HG03095 (cell line): ENCODE measurements at regions not wholly inside any gene's neighbourhood (a gene's known extent, or its start where the extent isn't known, plus 50 kb on each side); places are given as distances from the start of the nearest gene placed in this dataset.
A peak's percentile ranks its signal among the peaks of the same experiment; 100 is the strongest.

Experiments used
- ATAC-seq: cut with Tn5 transposase; IDR thresholded peaks from one replicate; pipeline ENCODE4 v1.9.1; 2021; ENCODE audit warnings: moderate library complexity; ENCODE audit not compliant: unreplicated experiment

- no peak for ATAC-seq
These were observed 233.9 kb upstream of the CAMK1G start for GRCh38 chr1:209349363-209350308.

DNA sequence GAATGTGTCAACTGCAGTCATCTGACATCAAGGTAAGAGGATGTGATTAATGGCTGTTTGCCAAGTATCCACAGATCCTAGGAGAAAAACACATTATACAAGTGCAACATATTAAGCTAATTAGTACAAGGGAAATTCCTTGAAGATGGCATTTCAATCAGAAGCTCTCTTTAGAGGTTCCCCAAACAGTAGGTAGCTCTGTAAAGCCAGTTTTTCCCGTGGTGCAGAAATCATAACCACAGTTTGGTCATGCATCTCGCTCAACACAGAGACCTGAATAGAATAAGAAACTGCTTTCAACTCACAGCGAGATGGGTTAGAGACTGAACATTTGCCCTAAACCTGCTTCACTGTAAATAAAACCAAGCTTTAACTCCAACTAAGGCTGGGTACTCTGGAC lies 230.5 kb upstream of the CAMK1G start:
- no peak for ATAC-seq

GRCh38 chr1:209354111-209354839 lies 229.2 kb upstream of the CAMK1G start:
- ATAC-seq: peak; percentile 75

- no peak for ATAC-seq
These were observed 228.7 kb upstream of the CAMK1G start for GRCh38 chr1:209354840-209355165.

GRCh38 chr1:209355415-209355814 lies 228.1 kb upstream of the CAMK1G start:
- no peak for ATAC-seq

DNA sequence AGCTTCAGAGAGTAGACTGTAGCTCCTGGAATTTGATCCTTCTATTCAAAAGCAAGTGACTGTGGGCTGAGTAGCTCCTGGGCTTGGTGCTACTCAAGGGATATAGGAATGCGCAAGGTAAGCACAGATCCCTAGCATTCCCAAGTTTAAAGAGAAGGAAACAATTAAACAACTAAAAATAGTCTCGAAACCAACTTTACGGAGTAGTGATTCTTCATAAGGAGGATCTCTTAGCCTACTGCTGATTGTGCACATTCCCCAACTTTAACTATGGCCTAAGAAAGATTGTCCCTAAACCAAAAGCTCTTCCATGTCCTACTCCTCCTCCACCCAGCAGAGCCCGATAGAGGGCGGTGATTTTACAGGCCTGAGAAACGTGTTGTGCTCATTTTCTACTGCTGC lies 226.5 kb upstream of the CAMK1G start:
- ATAC-seq: no peak

DNA sequence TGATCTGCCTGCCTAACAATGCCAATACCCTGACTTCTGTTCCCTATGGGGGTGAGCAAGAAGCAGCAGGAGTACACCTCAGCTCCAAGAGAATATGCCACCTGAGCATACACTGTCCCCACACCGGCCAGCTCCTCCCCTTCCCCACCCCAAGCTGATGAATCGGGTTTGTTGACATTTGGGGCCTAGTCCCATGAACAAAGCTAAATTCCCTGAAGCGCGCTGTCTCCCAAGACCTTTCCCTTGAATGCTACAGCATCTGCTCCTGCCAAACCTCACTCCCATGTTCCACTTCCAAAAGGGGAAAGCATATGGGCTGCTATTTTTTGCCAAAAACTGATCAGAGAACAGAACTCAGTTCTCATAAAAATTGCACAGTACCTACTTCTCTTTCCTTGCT lies 220.4 kb upstream of the CAMK1G start:
- ATAC-seq: no peak

- no peak for ATAC-seq
These were observed 218.8 kb upstream of the CAMK1G start for GRCh38 chr1:209364716-209365115.

GRCh38 chr1:209367061-209367772 lies 216.3 kb upstream of the CAMK1G start:
- no peak for ATAC-seq

DNA sequence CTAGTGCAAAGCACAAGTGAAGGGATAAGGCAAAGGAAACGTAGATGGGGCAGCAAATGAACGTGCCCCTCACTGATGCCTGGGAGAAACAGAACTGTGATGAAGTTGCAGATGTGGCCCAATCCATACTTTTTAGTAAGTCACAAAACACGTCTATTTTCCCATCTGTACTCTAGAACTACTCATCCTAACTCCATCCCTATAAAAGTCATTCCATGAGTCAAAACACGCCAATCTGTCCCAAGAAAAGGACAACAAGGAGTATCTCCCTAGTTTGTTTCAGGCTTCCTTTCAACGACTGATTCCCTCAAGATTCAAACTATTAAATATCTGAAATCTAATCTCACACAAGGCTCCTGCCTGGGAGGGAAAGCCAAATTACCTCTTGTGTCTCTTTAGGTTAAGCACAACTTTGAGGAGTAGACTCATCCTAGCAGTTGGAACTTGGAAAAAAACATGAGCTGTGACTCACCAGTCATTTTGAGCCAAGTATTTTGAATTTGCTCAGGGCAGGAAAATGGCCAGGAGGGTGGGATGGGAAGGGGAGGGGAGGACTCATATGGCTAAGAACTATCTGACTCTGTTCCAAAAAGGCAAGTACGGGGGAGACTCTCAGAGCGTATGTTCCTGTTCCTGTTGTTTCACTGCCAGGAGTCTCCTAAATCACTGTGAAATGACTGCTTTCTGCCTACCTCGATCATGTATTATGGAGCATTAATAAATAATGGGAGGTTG lies 214.5 kb upstream of the CAMK1G start:
- no peak for ATAC-seq

- no peak for ATAC-seq
These were observed 213.1 kb upstream of the CAMK1G start for GRCh38 chr1:209370241-209370995.

- no peak for ATAC-seq
These were observed 208.4 kb upstream of the CAMK1G start for GRCh38 chr1:209375097-209375496.

DNA sequence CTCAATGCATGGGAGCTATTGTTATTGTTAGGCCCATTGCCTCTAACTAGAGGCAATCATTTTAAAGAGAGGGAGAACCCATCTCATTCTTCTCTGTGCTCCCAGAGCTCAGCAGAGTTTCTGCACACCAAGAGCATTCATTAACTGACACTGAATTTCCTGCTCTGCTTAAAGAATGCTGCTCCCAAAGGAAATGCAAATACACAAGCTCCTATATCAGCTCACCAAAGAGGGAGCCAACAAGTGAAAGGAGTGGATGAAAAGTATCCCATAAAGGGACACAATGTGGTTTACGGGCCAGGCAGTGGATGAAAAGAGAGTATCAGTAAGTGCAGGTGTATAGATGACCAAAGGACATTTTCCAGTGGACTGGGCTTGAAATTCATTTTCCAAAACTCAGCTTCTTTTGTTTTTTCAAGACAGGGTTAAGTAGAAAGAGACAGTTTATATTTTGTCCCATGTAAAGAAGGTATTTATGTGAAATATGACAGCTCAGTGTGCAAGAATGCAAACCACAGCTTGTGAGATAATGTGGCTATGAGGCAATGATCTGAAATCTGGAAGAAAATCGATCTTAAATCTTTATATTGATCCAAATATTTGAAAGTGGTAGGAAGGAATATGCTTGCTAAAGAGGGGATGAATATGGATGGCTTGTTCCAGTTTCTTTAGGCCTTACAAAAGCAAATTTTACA lies 207.7 kb upstream of the CAMK1G start:
- ATAC-seq: no peak

GRCh38 chr1:209376774-209377173 lies 206.7 kb upstream of the CAMK1G start:
- no peak for ATAC-seq

DNA sequence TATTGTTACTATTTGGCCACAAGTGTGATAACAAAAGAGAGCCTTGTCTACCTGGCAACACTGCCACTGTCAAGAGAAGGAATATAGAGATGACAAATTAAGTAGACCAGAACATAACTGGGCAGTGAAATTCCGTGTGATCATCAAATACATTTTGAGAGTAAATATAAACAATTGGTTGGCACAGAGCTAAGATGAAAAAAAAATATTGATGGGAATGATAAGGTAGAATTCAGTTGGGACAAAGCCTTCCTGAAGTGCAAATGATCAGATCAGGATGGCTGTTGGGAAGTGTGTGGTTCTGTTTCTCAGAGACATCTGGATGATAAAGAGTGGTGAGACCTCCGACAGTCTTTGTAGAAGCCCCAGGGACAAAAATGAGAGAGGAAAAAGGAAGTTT lies 205.5 kb upstream of the CAMK1G start:
- no peak for ATAC-seq

GRCh38 chr1:209379280-209379679 lies 204.2 kb upstream of the CAMK1G start:
- no peak for ATAC-seq

DNA sequence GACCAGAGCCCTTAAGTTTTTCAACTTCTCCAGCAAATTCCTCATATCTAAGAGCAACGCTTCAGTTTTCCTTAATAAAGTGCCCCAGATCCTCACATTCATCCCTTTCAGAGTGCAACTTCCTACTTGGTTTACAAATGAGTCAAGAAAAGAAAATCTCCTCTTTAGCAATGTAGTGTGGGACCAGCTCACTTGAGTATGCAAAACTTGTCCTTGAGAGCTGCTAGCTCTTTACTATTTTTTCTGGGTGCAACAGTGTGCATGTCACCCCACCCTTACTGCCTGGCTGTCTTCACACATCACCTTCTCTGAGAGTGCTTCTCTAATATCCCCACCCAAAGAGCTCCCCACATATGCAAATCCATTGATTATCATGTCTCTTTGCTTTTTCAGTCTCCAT lies 203.1 kb upstream of the CAMK1G start:
- ATAC-seq: no peak

DNA sequence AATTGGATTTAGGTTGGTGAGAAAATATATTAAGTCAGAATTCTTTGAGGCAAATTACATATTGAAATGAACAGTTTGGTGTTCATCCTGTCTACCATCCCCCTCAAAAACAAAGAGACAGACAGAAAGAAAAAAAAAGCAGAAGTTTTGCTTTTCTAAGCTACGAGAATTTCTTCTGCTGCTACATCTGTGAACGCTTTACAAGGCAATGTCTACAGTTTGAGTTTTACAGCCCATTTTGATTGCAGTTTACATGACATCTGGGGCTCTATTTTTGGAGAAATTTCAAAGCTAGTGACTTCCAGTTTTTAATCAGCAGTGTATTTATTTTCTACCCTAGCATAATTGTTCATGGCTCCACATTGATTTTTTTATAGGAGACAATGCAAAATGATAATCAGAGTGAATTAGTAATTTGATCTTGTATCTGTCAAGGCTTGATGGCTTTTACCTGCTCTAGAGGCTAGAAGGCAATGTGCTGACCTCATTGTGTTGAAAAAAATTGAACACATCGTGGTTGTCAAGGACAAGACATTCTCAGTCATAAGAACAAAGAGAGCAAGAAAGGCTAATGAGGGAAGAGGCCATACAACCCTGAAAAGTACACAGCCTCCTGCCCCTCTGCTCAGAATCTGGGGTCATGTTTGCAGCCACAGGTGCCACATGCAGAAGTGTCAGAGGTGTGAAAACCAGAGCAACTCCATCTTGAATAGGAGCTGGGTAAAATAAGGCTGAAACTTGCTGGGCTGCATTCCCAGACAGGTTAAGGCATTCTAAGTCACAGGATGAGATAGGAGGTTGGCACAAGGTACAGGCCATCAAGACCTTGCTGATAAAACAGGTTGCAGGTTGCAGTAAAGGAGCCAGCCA lies 201.0 kb upstream of the CAMK1G start:
- ATAC-seq: no peak

DNA sequence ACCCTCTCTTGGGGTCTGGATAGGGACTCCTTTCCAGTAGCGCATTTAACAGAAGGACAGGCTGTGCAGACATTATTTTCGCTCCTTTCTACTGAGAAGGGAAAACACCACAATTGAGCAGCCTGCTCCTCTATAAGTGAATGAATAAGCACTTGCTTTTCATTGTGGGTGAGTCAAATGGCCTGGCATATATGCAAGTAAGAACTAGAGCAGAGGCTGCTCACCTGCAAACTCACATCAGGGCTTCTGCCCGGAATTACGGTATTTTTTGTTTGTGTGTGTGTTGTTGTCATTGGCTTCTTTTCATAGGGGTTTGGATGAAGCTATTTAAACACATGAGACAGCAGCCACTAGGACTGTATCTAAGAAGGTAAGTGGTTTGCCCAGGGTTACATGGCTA lies 200.1 kb upstream of the CAMK1G start:
- ATAC-seq: no peak
